Spleen (tissue), 11 donors: ENCODE measurements at regions not wholly inside any gene's neighbourhood (a gene's known extent, or its start where the extent isn't known, plus 50 kb on each side); places are given as distances from the start of the nearest gene placed in this dataset.

Source experiments
- DNase-seq: peaks from one replicate; pipeline ENCODE4 v3.0.0-alpha.2; 2020
- H3K27ac ChIP-seq, 8 donors: fragments of 200-600 bp; sonication (generic) in 7 of 8; 1 replicate in 4 of 8; 2 replicates in 4 of 8; pipeline versions ENCODE4 v1.5.0 to v1.8.0; 2016 to 2021; ENCODE audit warnings: inconsistent platforms in 4 of 8, mild to moderate bottlenecking in 4 of 8, moderate library complexity in 1 of 8
- H3K27me3 ChIP-seq, 7 donors: fragments of 200-600 bp; sonication (generic) in 6 of 7; replicated peaks in 1 of 7; 1 replicate in 4 of 7; 2 replicates in 3 of 7; pipeline versions ENCODE4 v1.5.0 to v1.8.0; 2016 to 2021; ENCODE audit warnings: inconsistent platforms in 3 of 7, mild to moderate bottlenecking in 1 of 7
- H3K36me3 ChIP-seq, 6 donors: fragments of 200-600 bp; sonication (generic) in 5 of 6; 1 replicate in 4 of 6; 2 replicates in 2 of 6; pipeline versions ENCODE4 v1.5.0 to v1.8.0; 2016 to 2021; ENCODE audit warnings: inconsistent platforms in 2 of 6
- H3K4me1 ChIP-seq, 6 donors: fragments of 200-600 bp; sonication (generic) in 5 of 6; 1 replicate in 3 of 6; 2 replicates in 3 of 6; pipeline versions ENCODE4 v1.5.0 to v1.8.0; 2016 to 2021; ENCODE audit warnings: inconsistent platforms in 3 of 6
- H3K4me3 ChIP-seq, 8 donors: fragments of 200-600 bp; sonication (generic) in 7 of 8; 1 replicate in 4 of 8; 2 replicates in 4 of 8; pipeline versions ENCODE4 v1.5.0 to v1.8.0; 2016 to 2021; ENCODE audit warnings: inconsistent platforms in 4 of 8, mild to moderate bottlenecking in 4 of 8, moderate library complexity in 2 of 8
- H3K9me3 ChIP-seq, 8 donors: fragments of 200-600 bp; sonication (generic) in 7 of 8; 1 replicate in 4 of 8; 2 replicates in 4 of 8; pipeline versions ENCODE4 v1.5.0 to v1.8.0; 2016 to 2021; ENCODE audit warnings: inconsistent platforms in 4 of 8
- POLR2A ChIP-seq, 3 donors: fragments of 450-650 bp; IDR thresholded peaks; one replicate each; pipeline ENCODE4 v1.5.1; 2017; ENCODE audit warnings: antibody characterized with exemption in 3 of 3, mild to moderate bottlenecking in 1 of 3
- POLR2AphosphoS5 ChIP-seq, 3 donors: sonication (generic); formaldehyde crosslinking; IDR thresholded peaks; one replicate each; pipeline ENCODE4 v1.5.1; 2017; ENCODE audit warnings: antibody characterized with exemption in 3 of 3
- WGBS, 5 donors: extraction: QIAGEN DNeasy Blood & Tissue Kit in 3 of 5; methylation state at CpG; one replicate each; pipeline versions ENCODE4 v1.1.5 to v1.1.7; 2013 to 2018; 5-methylcytosine and 5-hydroxymethylcytosine counted together
- intact Hi-C: fragments of 100-400 bp; cut with DNase I; formaldehyde crosslinking; loops from one replicate; pipeline ENCODE4 v1.15.0; 2023; ENCODE audit warnings: low total_unique reads
- TF ChIP-seq, protein P1 (sequence below), 11 experiments: fragments of 200-600 bp in 7 of 11; fragments of 450-650 bp in 4 of 11; sonication (generic) in 4 of 11; IDR thresholded peaks in 8 of 11; conservative IDR thresholded peaks in 3 of 11; 1 replicate in 7 of 11; 2 replicates in 4 of 11; pipeline versions ENCODE4 v1.4.0 to v1.8.0; 2016 to 2021; ENCODE audit warnings: antibody characterized with exemption in 11 of 11, inconsistent platforms in 4 of 11, mild to moderate bottlenecking in 1 of 11
- donor health status: healthy with polysubstance abuse.
- donor health status: DM: no; HTN: no; CAD: no; lungs with moderate emphysema.
- donor health status: DM: no; HTN: no; CAD: no.
- donor health status: Bipolar disorder and iron deficiency.
- donor health status: healthy.
- donor health status: DM: no; HTN: no; CAD: no.
- donor health status: DM: yes; HTN: yes; CAD: no.

DNA sequence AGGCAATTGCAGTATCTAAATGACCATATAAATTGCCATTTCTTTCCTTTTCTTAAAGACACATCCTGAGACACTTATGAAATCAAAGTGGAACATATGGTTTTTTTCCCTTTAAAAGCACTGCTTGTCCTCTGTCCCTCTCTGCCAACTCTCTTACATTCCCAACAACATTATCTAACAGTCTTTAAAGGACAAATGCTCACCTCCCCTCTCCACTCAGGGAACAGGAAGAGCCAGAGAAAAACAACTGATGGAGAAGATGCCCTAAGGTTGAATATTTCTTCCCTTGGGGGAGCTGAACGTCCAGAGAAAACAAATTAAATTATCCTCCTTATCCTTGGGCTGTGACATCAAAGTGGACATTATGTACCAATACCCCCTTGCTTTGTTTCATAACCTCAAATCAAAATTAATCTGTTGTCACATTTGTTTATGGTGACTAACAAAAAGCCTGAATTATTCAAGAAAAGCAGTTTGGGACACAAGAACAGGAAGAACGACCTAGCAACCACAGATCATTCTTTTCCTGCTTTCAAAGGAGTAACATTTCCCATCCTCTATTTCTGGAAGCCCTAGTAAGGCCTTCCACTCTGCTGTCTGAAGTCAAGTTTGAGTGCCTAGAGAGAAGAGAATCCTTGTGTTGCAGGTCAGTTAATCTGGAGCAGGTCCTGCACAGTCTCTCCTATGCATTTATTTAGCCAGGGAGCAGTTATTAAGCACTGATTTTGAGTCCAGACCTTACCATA, 52.6 kb upstream of the PAGE1 start:
- peak overlapping the region in 4 of 8 donors; percentile 27 to 34 (median 30) for H3K27ac ChIP-seq
- intact Hi-C loops: no loop called here
- no peak overlapping the region for H3K4me3 ChIP-seq
- no peaks in the 10 kb centered on the region for H3K36me3 ChIP-seq
- no peak for TF ChIP-seq POLR2A (IDR thresholded peaks at IDR 0.05)
- TF ChIP-seq POLR2AphosphoS5 (IDR thresholded peaks at IDR 0.05): no peak
- TF ChIP-seq, protein P1, sequence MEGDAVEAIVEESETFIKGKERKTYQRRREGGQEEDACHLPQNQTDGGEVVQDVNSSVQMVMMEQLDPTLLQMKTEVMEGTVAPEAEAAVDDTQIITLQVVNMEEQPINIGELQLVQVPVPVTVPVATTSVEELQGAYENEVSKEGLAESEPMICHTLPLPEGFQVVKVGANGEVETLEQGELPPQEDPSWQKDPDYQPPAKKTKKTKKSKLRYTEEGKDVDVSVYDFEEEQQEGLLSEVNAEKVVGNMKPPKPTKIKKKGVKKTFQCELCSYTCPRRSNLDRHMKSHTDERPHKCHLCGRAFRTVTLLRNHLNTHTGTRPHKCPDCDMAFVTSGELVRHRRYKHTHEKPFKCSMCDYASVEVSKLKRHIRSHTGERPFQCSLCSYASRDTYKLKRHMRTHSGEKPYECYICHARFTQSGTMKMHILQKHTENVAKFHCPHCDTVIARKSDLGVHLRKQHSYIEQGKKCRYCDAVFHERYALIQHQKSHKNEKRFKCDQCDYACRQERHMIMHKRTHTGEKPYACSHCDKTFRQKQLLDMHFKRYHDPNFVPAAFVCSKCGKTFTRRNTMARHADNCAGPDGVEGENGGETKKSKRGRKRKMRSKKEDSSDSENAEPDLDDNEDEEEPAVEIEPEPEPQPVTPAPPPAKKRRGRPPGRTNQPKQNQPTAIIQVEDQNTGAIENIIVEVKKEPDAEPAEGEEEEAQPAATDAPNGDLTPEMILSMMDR (IDR thresholded peaks at IDR 0.05 in 8 of 11, conservative IDR thresholded peaks at IDR 0.05 in 3 of 11): no peak
- H3K27me3 ChIP-seq: peaks cover 0 to 8% (median 0%) of the 10 kb centered on the region in 7 donors
- 10 to 25% (median 18%) methylated on average over 2 of the region's 2 CpGs for WGBS, 5 donors
- H3K9me3 ChIP-seq: no peaks in the 10 kb centered on the region
- no peak for DNase-seq
- H3K4me1 ChIP-seq: no peaks in the 10 kb centered on the region

DNA sequence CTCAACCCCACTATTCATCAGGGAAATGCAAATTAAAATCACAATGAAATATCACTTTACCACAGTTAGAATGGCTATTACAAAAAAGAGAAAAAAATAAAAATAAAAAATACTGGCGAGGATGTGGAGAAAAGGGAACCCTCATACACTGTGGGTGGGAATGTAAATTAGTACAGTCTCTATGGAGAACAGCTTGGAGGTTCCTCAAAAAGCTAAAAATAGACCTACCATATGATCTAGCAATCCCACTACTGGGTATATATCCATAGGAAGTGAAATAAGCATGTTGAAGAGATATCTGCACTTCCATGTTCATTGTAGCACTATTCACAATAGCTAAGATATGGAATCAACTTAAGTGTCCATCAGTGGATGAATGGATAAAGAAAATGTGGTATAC, 50.5 kb upstream of the PAGE1 start:
- 56 to 88% (median 67%) methylated on average over 1 of the region's 1 CpG for WGBS, 5 donors
- H3K4me3 ChIP-seq: no peak overlapping the region
- H3K27me3 ChIP-seq: peaks cover 0 to 7% (median 0%) of the 10 kb centered on the region in 7 donors
- H3K4me1 ChIP-seq: no peaks in the 10 kb centered on the region
- H3K36me3 ChIP-seq: no peaks in the 10 kb centered on the region
- DNase-seq: no peak
- H3K27ac ChIP-seq: no peak overlapping the region
- intact Hi-C loops: no loop called here
- no peaks in the 10 kb centered on the region for H3K9me3 ChIP-seq
- TF ChIP-seq, protein P1 (IDR thresholded peaks at IDR 0.05 in 8 of 11, conservative IDR thresholded peaks at IDR 0.05 in 3 of 11): no peak
- no peak for TF ChIP-seq POLR2A (IDR thresholded peaks at IDR 0.05)
- no peak for TF ChIP-seq POLR2AphosphoS5 (IDR thresholded peaks at IDR 0.05)
